ENCODE measurements at regions not wholly inside any gene's neighbourhood (a gene's known extent, or its start where the extent isn't known, plus 50 kb on each side); places are given as distances from the start of the nearest gene placed in this dataset.

- peaks cover 13% of the 10 kb centered on the region for H3K4me1 Mint-ChIP-seq (ENCODE audit: unreplicated experiment)
- peaks cover 4% of the 10 kb centered on the region for H3K27me3 Mint-ChIP-seq (ENCODE audit: unreplicated experiment)
- H3K4me3 Mint-ChIP-seq (ENCODE audit: unreplicated experiment) = no peak overlapping the region
- TF ChIP-seq CTCF (IDR thresholded peaks at IDR 0.05; ENCODE audit: unreplicated experiment) = no peak
- no peak for DNase-seq (ENCODE audit: low spot score)
- H3K9me3 Mint-ChIP-seq (ENCODE audit: unreplicated experiment) = no peaks in the 10 kb centered on the region
- H3K36me3 Mint-ChIP-seq (ENCODE audit: low read depth, unreplicated experiment) = no peaks in the 10 kb centered on the region
- H3K27ac Mint-ChIP-seq (ENCODE audit: unreplicated experiment) = no peak overlapping the region
Measured at GRCh38 chr4:138724530-138724929, 291.1 kb upstream of the NOCT start.

GRCh38 chr4:138716559-138717335 is 298.8 kb upstream of the NOCT start:
- no peak for TF ChIP-seq CTCF (IDR thresholded peaks at IDR 0.05; ENCODE audit: unreplicated experiment)
- DNase-seq (ENCODE audit: low spot score) = no peak
- Mint-ChIP-seq H3K27me3 (ENCODE audit: unreplicated experiment) (no peaks in the 10 kb centered on the region), H3K27ac (ENCODE audit: unreplicated experiment) (no peak overlapping the region), H3K9me3 (ENCODE audit: unreplicated experiment) (no peaks in the 10 kb centered on the region), H3K4me3 (ENCODE audit: unreplicated experiment) (no peak overlapping the region), H3K4me1 (ENCODE audit: unreplicated experiment) (peaks cover 9% of the 10 kb centered on the region), H3K36me3 (ENCODE audit: low read depth, unreplicated experiment) (no peaks in the 10 kb centered on the region)

- no peak overlapping the region for H3K4me3 Mint-ChIP-seq (ENCODE audit: unreplicated experiment)
- H3K36me3 Mint-ChIP-seq (ENCODE audit: low read depth, unreplicated experiment) = peaks cover 5% of the 10 kb centered on the region
- peaks cover 3% of the 10 kb centered on the region for H3K27me3 Mint-ChIP-seq (ENCODE audit: unreplicated experiment)
Measured at GRCh38 chr4:138710297-138710696, 305.3 kb upstream of the NOCT start.

GRCh38 chr4:138709859-138710258 is 305.7 kb upstream of the NOCT start:
- Mint-ChIP-seq H3K4me3 (ENCODE audit: unreplicated experiment) (no peak overlapping the region), H3K36me3 (ENCODE audit: low read depth, unreplicated experiment) (peaks cover 5% of the 10 kb centered on the region), H3K27me3 (ENCODE audit: unreplicated experiment) (peaks cover 3% of the 10 kb centered on the region), H3K4me1 (ENCODE audit: unreplicated experiment) (peaks cover 34% of the 10 kb centered on the region), H3K27ac (ENCODE audit: unreplicated experiment) (peak overlapping the region; percentile 27), H3K9me3 (ENCODE audit: unreplicated experiment) (no peaks in the 10 kb centered on the region)
- DNase-seq (ENCODE audit: low spot score) = no peak
- TF ChIP-seq CTCF (IDR thresholded peaks at IDR 0.05; ENCODE audit: unreplicated experiment) = no peak

More at GRCh38 chr4:138710297-138710696, 305.3 kb upstream of the NOCT start:
- Mint-ChIP-seq H3K9me3 (ENCODE audit: unreplicated experiment) (no peaks in the 10 kb centered on the region), H3K27ac (ENCODE audit: unreplicated experiment) (no peak overlapping the region), H3K4me1 (ENCODE audit: unreplicated experiment) (peaks cover 34% of the 10 kb centered on the region)
- no peak for TF ChIP-seq CTCF (IDR thresholded peaks at IDR 0.05; ENCODE audit: unreplicated experiment)
- DNase-seq (ENCODE audit: low spot score) = no peak

All from endothelial cell (in vitro differentiated cells).